ENCODE measurements at regions not wholly inside any gene's neighbourhood (a gene's known extent, or its start where the extent isn't known, plus 50 kb on each side); places are given as distances from the start of the nearest gene placed in this dataset.

GRCh38 chr9:87086221-87086818 is 139.0 kb upstream of the GAS1 start:
- no peak for DNase-seq

- no peak for DNase-seq
Measured at GRCh38 chr9:87087197-87087596, 139.9 kb upstream of the GAS1 start.

GRCh38 chr9:87088192-87088591 is 140.9 kb upstream of the GAS1 start:
- no peak for DNase-seq

GRCh38 chr9:87088621-87089365 is 141.5 kb upstream of the GAS1 start:
- DNase-seq = no peak

GRCh38 chr9:87089506-87089905 is 142.2 kb upstream of the GAS1 start:
- no peak for DNase-seq

- DNase-seq = no peak
Measured at GRCh38 chr9:87089929-87090328, 142.6 kb upstream of the GAS1 start.

- no peak for DNase-seq
Measured at GRCh38 chr9:87093777-87094176, 146.5 kb upstream of the GAS1 start.

GRCh38 chr9:87095951-87096350 is 148.6 kb upstream of the GAS1 start:
- DNase-seq = no peak

GRCh38 chr9:87096506-87096905 is 149.2 kb upstream of the GAS1 start:
- DNase-seq = no peak

GRCh38 chr9:87097238-87097637 is 149.9 kb upstream of the GAS1 start:
- DNase-seq = no peak

GRCh38 chr9:87099407-87099806 is 152.1 kb upstream of the GAS1 start:
- no peak for DNase-seq

GRCh38 chr9:87100001-87100400 is 152.7 kb upstream of the GAS1 start:
- DNase-seq = no peak

GRCh38 chr9:87102126-87102525 is 154.8 kb upstream of the GAS1 start:
- no peak for DNase-seq

GRCh38 chr9:87107072-87107471 is 159.8 kb upstream of the GAS1 start:
- no peak for DNase-seq

- no peak for DNase-seq
Measured at GRCh38 chr9:87108661-87109060, 161.4 kb upstream of the GAS1 start.

- no peak for DNase-seq
Measured at GRCh38 chr9:87109231-87109631, 161.9 kb upstream of the GAS1 start.

- no peak for DNase-seq
Measured at GRCh38 chr9:87109851-87110250, 162.5 kb upstream of the GAS1 start.

GRCh38 chr9:87111010-87111409 is 163.7 kb upstream of the GAS1 start:
- DNase-seq = no peak

GRCh38 chr9:87112656-87113055 is 165.3 kb upstream of the GAS1 start:
- no peak for DNase-seq

GRCh38 chr9:87113874-87114273 is 166.6 kb upstream of the GAS1 start:
- no peak for DNase-seq

GRCh38 chr9:87115785-87116184 is 168.5 kb upstream of the GAS1 start:
- no peak for DNase-seq

- DNase-seq = no peak
Measured at GRCh38 chr9:87116492-87116891, 169.2 kb upstream of the GAS1 start.

- no peak for DNase-seq
Measured at GRCh38 chr9:87118594-87118993, 171.3 kb upstream of the GAS1 start.

GRCh38 chr9:87119328-87119881 is 172.1 kb upstream of the GAS1 start:
- DNase-seq = no peak
